ENCODE measurements at regions not wholly inside any gene's neighbourhood (a gene's known extent, or its start where the extent isn't known, plus 50 kb on each side); places are given as distances from the start of the nearest gene placed in this dataset.

- no peak for TF ChIP-seq CTCF (conservative IDR thresholded peaks at IDR 0.05)
- WGBS, 2 experiments (ENCODE audit: insufficient coverage in 1 of 2, insufficient read length in 1 of 2) = 89 to 92% methylated on average over 2 to 3 of the region's 3 CpGs
- H3K9me3 Mint-ChIP-seq = no peaks in the 10 kb centered on the region
Observed at GRCh38 chr7:11252705-11253272, 279.1 kb downstream of the PHF14 start.

GRCh38 chr7:11256501-11256900 lies 282.8 kb downstream of the PHF14 start:
- no peak for TF ChIP-seq CTCF (conservative IDR thresholded peaks at IDR 0.05)
- no peaks in the 10 kb centered on the region for H3K9me3 ChIP-seq (ENCODE audit: control insufficient read depth, low read length)
- no peaks in the 10 kb centered on the region for H3K36me3 ChIP-seq (ENCODE audit: control insufficient read depth, insufficient read depth, low read length)
- Mint-ChIP-seq H3K36me3 (ENCODE audit: low read depth) (no peaks in the 10 kb centered on the region), H3K27me3 (ENCODE audit: insufficient read depth) (peaks cover 6% of the 10 kb centered on the region), H3K4me3 (no peak overlapping the region), H3K27ac (no peak overlapping the region), H3K4me1 (peaks cover 4% of the 10 kb centered on the region), H3K9me3 (no peaks in the 10 kb centered on the region)
- no peak overlapping the region for H3K4me3 ChIP-seq (ENCODE audit: low read length)
- H3K27ac ChIP-seq (ENCODE audit: low read depth, low read length) = no peak overlapping the region
- no peaks in the 10 kb centered on the region for H3K27me3 ChIP-seq (ENCODE audit: control insufficient read depth, insufficient read depth, low read length, poor library complexity, severe bottlenecking)
- no peaks in the 10 kb centered on the region for H3K4me1 ChIP-seq (ENCODE audit: control insufficient read depth, insufficient read depth, low read length)
- no peak overlapping the region for H3K9ac ChIP-seq (ENCODE audit: extremely low read depth, low read length, poor library complexity, severe bottlenecking)
- DNase-seq = no peak
- WGBS, 2 experiments (ENCODE audit: insufficient coverage in 1 of 2, insufficient read length in 1 of 2) = 91 to 100% methylated on average over 2 to 4 of the region's 4 CpGs

More at GRCh38 chr7:11252705-11253272, 279.1 kb downstream of the PHF14 start:
- DNase-seq = no peak
- H3K27ac Mint-ChIP-seq = no peak overlapping the region
- no peak overlapping the region for H3K27ac ChIP-seq (ENCODE audit: low read depth, low read length)
- peaks cover 3% of the 10 kb centered on the region for H3K27me3 Mint-ChIP-seq (ENCODE audit: insufficient read depth)
- H3K4me1 Mint-ChIP-seq = peaks cover 4% of the 10 kb centered on the region
- no peak overlapping the region for H3K4me3 ChIP-seq (ENCODE audit: low read length)
- no peaks in the 10 kb centered on the region for H3K9me3 ChIP-seq (ENCODE audit: control insufficient read depth, low read length)
- H3K4me3 Mint-ChIP-seq = no peak overlapping the region
- no peak overlapping the region for H3K9ac ChIP-seq (ENCODE audit: extremely low read depth, low read length, poor library complexity, severe bottlenecking)
- H3K27me3 ChIP-seq (ENCODE audit: control insufficient read depth, insufficient read depth, low read length, poor library complexity, severe bottlenecking) = no peaks in the 10 kb centered on the region
- H3K4me1 ChIP-seq (ENCODE audit: control insufficient read depth, insufficient read depth, low read length) = no peaks in the 10 kb centered on the region
- H3K36me3 Mint-ChIP-seq (ENCODE audit: low read depth) = no peaks in the 10 kb centered on the region
- H3K36me3 ChIP-seq (ENCODE audit: control insufficient read depth, insufficient read depth, low read length) = no peaks in the 10 kb centered on the region

- Histone ChIP-seq H3K9me3 (ENCODE audit: control insufficient read depth, low read length) (no peaks in the 10 kb centered on the region), H3K4me3 (ENCODE audit: low read length) (no peak overlapping the region), H3K27me3 (ENCODE audit: control insufficient read depth, insufficient read depth, low read length, poor library complexity, severe bottlenecking) (no peaks in the 10 kb centered on the region), H3K9ac (ENCODE audit: extremely low read depth, low read length, poor library complexity, severe bottlenecking) (no peak overlapping the region), H3K27ac (ENCODE audit: low read depth, low read length) (no peak overlapping the region), H3K36me3 (ENCODE audit: control insufficient read depth, insufficient read depth, low read length) (no peaks in the 10 kb centered on the region), H3K4me1 (ENCODE audit: control insufficient read depth, insufficient read depth, low read length) (no peaks in the 10 kb centered on the region)
- Mint-ChIP-seq H3K36me3 (ENCODE audit: low read depth) (no peaks in the 10 kb centered on the region), H3K4me1 (no peaks in the 10 kb centered on the region), H3K27ac (no peak overlapping the region), H3K27me3 (ENCODE audit: insufficient read depth) (peaks cover 5% of the 10 kb centered on the region), H3K4me3 (no peak overlapping the region), H3K9me3 (no peaks in the 10 kb centered on the region)
- no peak for DNase-seq
- no peak for TF ChIP-seq CTCF (conservative IDR thresholded peaks at IDR 0.05)
Observed at GRCh38 chr7:11261470-11261869, 287.8 kb downstream of the PHF14 start.

Measured in endodermal cell (in vitro differentiated cells).